ENCODE measurements at regions not wholly inside any gene's neighbourhood (a gene's known extent, or its start where the extent isn't known, plus 50 kb on each side); places are given as distances from the start of the nearest gene placed in this dataset.

- Histone ChIP-seq H3K4me1 (ENCODE audit: insufficient read depth, low read length) (no peaks in the 10 kb centered on the region), H3K9me3 (ENCODE audit: low read length) (no peaks in the 10 kb centered on the region), H2AFZ (ENCODE audit: low read depth, low read length) (no peak overlapping the region), H3K27me3 (ENCODE audit: insufficient read depth, low read length) (no peaks in the 10 kb centered on the region), H3K36me3 (ENCODE audit: insufficient read depth, low read length) (no peaks in the 10 kb centered on the region), H3K4me3 (ENCODE audit: low read length) (no peak overlapping the region)
These were observed 590.9 kb upstream of the API5 start for GRCh38 chr11:42720716-42721563.

GRCh38 chr11:42727879-42728278 is 583.9 kb upstream of the API5 start:
- H2AFZ ChIP-seq (ENCODE audit: low read depth, low read length): no peak overlapping the region
- H3K4me3 ChIP-seq (ENCODE audit: low read length): no peak overlapping the region
- H3K36me3 ChIP-seq (ENCODE audit: insufficient read depth, low read length): no peaks in the 10 kb centered on the region
- no peaks in the 10 kb centered on the region for H3K4me1 ChIP-seq (ENCODE audit: insufficient read depth, low read length)
- H3K27me3 ChIP-seq (ENCODE audit: insufficient read depth, low read length): no peaks in the 10 kb centered on the region
- H3K9me3 ChIP-seq (ENCODE audit: low read length): no peaks in the 10 kb centered on the region

- Histone ChIP-seq H3K4me3 (ENCODE audit: low read length) (no peak overlapping the region), H3K9me3 (ENCODE audit: low read length) (no peaks in the 10 kb centered on the region), H3K27me3 (ENCODE audit: insufficient read depth, low read length) (no peaks in the 10 kb centered on the region), H3K4me1 (ENCODE audit: insufficient read depth, low read length) (no peaks in the 10 kb centered on the region), H2AFZ (ENCODE audit: low read depth, low read length) (no peak overlapping the region), H3K36me3 (ENCODE audit: insufficient read depth, low read length) (no peaks in the 10 kb centered on the region)
These were observed 549.4 kb upstream of the API5 start for GRCh38 chr11:42762348-42762747.

- Histone ChIP-seq H3K36me3 (ENCODE audit: insufficient read depth, low read length) (no peaks in the 10 kb centered on the region), H3K9me3 (ENCODE audit: low read length) (no peaks in the 10 kb centered on the region), H2AFZ (ENCODE audit: low read depth, low read length) (no peak overlapping the region), H3K4me1 (ENCODE audit: insufficient read depth, low read length) (no peaks in the 10 kb centered on the region), H3K4me3 (ENCODE audit: low read length) (no peak overlapping the region), H3K27me3 (ENCODE audit: insufficient read depth, low read length) (no peaks in the 10 kb centered on the region)
These were observed 546.9 kb upstream of the API5 start for GRCh38 chr11:42764936-42765335.

- no peak overlapping the region for H3K4me3 ChIP-seq (ENCODE audit: low read length)
- no peaks in the 10 kb centered on the region for H3K36me3 ChIP-seq (ENCODE audit: insufficient read depth, low read length)
- H3K4me1 ChIP-seq (ENCODE audit: insufficient read depth, low read length): no peaks in the 10 kb centered on the region
- H3K27me3 ChIP-seq (ENCODE audit: insufficient read depth, low read length): no peaks in the 10 kb centered on the region
- H2AFZ ChIP-seq (ENCODE audit: low read depth, low read length): no peak overlapping the region
- H3K9me3 ChIP-seq (ENCODE audit: low read length): no peaks in the 10 kb centered on the region
These were observed 543.2 kb upstream of the API5 start for GRCh38 chr11:42768576-42768975.

GRCh38 chr11:42770444-42771065 is 541.2 kb upstream of the API5 start:
- no peak overlapping the region for H2AFZ ChIP-seq (ENCODE audit: low read depth, low read length)
- no peaks in the 10 kb centered on the region for H3K4me1 ChIP-seq (ENCODE audit: insufficient read depth, low read length)
- H3K4me3 ChIP-seq (ENCODE audit: low read length): no peak overlapping the region
- H3K9me3 ChIP-seq (ENCODE audit: low read length): no peaks in the 10 kb centered on the region
- no peaks in the 10 kb centered on the region for H3K27me3 ChIP-seq (ENCODE audit: insufficient read depth, low read length)
- no peaks in the 10 kb centered on the region for H3K36me3 ChIP-seq (ENCODE audit: insufficient read depth, low read length)

- H3K27me3 ChIP-seq (ENCODE audit: insufficient read depth, low read length): no peaks in the 10 kb centered on the region
- no peak overlapping the region for H2AFZ ChIP-seq (ENCODE audit: low read depth, low read length)
- H3K4me1 ChIP-seq (ENCODE audit: insufficient read depth, low read length): no peaks in the 10 kb centered on the region
- H3K36me3 ChIP-seq (ENCODE audit: insufficient read depth, low read length): no peaks in the 10 kb centered on the region
- H3K9me3 ChIP-seq (ENCODE audit: low read length): no peaks in the 10 kb centered on the region
- no peak overlapping the region for H3K4me3 ChIP-seq (ENCODE audit: low read length)
These were observed 538.9 kb upstream of the API5 start for GRCh38 chr11:42772886-42773285.

- H3K4me3 ChIP-seq (ENCODE audit: low read length): no peak overlapping the region
- no peaks in the 10 kb centered on the region for H3K27me3 ChIP-seq (ENCODE audit: insufficient read depth, low read length)
- no peaks in the 10 kb centered on the region for H3K9me3 ChIP-seq (ENCODE audit: low read length)
- H2AFZ ChIP-seq (ENCODE audit: low read depth, low read length): no peak overlapping the region
- H3K36me3 ChIP-seq (ENCODE audit: insufficient read depth, low read length): no peaks in the 10 kb centered on the region
- no peaks in the 10 kb centered on the region for H3K4me1 ChIP-seq (ENCODE audit: insufficient read depth, low read length)
These were observed 538.1 kb upstream of the API5 start for GRCh38 chr11:42773729-42774128.

- no peaks in the 10 kb centered on the region for H3K4me1 ChIP-seq (ENCODE audit: insufficient read depth, low read length)
- no peaks in the 10 kb centered on the region for H3K36me3 ChIP-seq (ENCODE audit: insufficient read depth, low read length)
- H3K4me3 ChIP-seq (ENCODE audit: low read length): no peak overlapping the region
- no peak overlapping the region for H2AFZ ChIP-seq (ENCODE audit: low read depth, low read length)
- no peaks in the 10 kb centered on the region for H3K9me3 ChIP-seq (ENCODE audit: low read length)
- no peaks in the 10 kb centered on the region for H3K27me3 ChIP-seq (ENCODE audit: insufficient read depth, low read length)
These were observed 537.2 kb upstream of the API5 start for GRCh38 chr11:42774567-42774966.

- H3K27me3 ChIP-seq (ENCODE audit: insufficient read depth, low read length): no peaks in the 10 kb centered on the region
These were observed 534.0 kb upstream of the API5 start for GRCh38 chr11:42777776-42778175.

GRCh38 chr11:42778193-42778592 is 533.6 kb upstream of the API5 start:
- H3K4me3 ChIP-seq (ENCODE audit: low read length): no peak overlapping the region
- H3K9me3 ChIP-seq (ENCODE audit: low read length): no peaks in the 10 kb centered on the region
- no peaks in the 10 kb centered on the region for H3K36me3 ChIP-seq (ENCODE audit: insufficient read depth, low read length)
- no peaks in the 10 kb centered on the region for H3K27me3 ChIP-seq (ENCODE audit: insufficient read depth, low read length)
- no peaks in the 10 kb centered on the region for H3K4me1 ChIP-seq (ENCODE audit: insufficient read depth, low read length)
- H2AFZ ChIP-seq (ENCODE audit: low read depth, low read length): no peak overlapping the region

More at GRCh38 chr11:42777776-42778175, 534.0 kb upstream of the API5 start:
- Histone ChIP-seq H3K36me3 (ENCODE audit: insufficient read depth, low read length) (no peaks in the 10 kb centered on the region), H2AFZ (ENCODE audit: low read depth, low read length) (no peak overlapping the region), H3K4me3 (ENCODE audit: low read length) (no peak overlapping the region), H3K9me3 (ENCODE audit: low read length) (no peaks in the 10 kb centered on the region), H3K4me1 (ENCODE audit: insufficient read depth, low read length) (no peaks in the 10 kb centered on the region)

- no peaks in the 10 kb centered on the region for H3K9me3 ChIP-seq (ENCODE audit: low read length)
- no peak overlapping the region for H3K4me3 ChIP-seq (ENCODE audit: low read length)
- H3K4me1 ChIP-seq (ENCODE audit: insufficient read depth, low read length): no peaks in the 10 kb centered on the region
- H2AFZ ChIP-seq (ENCODE audit: low read depth, low read length): no peak overlapping the region
- no peaks in the 10 kb centered on the region for H3K27me3 ChIP-seq (ENCODE audit: insufficient read depth, low read length)
- no peaks in the 10 kb centered on the region for H3K36me3 ChIP-seq (ENCODE audit: insufficient read depth, low read length)
These were observed 532.2 kb upstream of the API5 start for GRCh38 chr11:42779555-42779954.

GRCh38 chr11:42786981-42787380 is 524.8 kb upstream of the API5 start:
- Histone ChIP-seq H3K27me3 (ENCODE audit: insufficient read depth, low read length) (no peaks in the 10 kb centered on the region), H3K36me3 (ENCODE audit: insufficient read depth, low read length) (no peaks in the 10 kb centered on the region), H3K4me1 (ENCODE audit: insufficient read depth, low read length) (no peaks in the 10 kb centered on the region), H2AFZ (ENCODE audit: low read depth, low read length) (no peak overlapping the region), H3K9me3 (ENCODE audit: low read length) (no peaks in the 10 kb centered on the region), H3K4me3 (ENCODE audit: low read length) (no peak overlapping the region)
